Keratinocyte (primary cell): ENCODE measurements at regions not wholly inside any gene's neighbourhood (a gene's known extent, or its start where the extent isn't known, plus 50 kb on each side); places are given as distances from the start of the nearest gene placed in this dataset.
A peak's percentile ranks its signal among the peaks of the same experiment; 100 is the strongest.

ENCODE experiments used
- DNase-seq: peaks from one replicate; pipeline ENCODE4 v3.0.0-alpha.2; 2011; ENCODE audit warnings: low read depth, missing footprints, low spot score
- FAIRE-seq: peaks from 2 replicates; lab custom pipeline; 2011; peaks lifted over from hg19 to GRCh38; lab: Jason Lieb, UNC
- H2AFZ ChIP-seq: 2 replicates; pipeline ENCODE4 v1.6.0; 2012; ENCODE audit warnings: low read length, control low read depth, inconsistent platforms; ENCODE audit not compliant: control insufficient read depth
- H3K27ac ChIP-seq: 2 replicates; pipeline ENCODE4 v1.5.1; 2011; ENCODE audit warnings: low read length; ENCODE audit not compliant: control insufficient read depth, insufficient read depth
- H3K27me3 ChIP-seq: 3 replicates; pipeline ENCODE4 v1.6.0; 2011; ENCODE audit warnings: low read length; ENCODE audit not compliant: control insufficient read depth, insufficient read depth; ENCODE audit errors: extremely low read depth
- H3K36me3 ChIP-seq, 2 experiments: 2 replicates in 1 of 2; 3 replicates in 1 of 2; pipeline ENCODE4 v1.5.1; 2011; ENCODE audit warnings: low read length in 2 of 2, mild to moderate bottlenecking in 1 of 2; ENCODE audit not compliant: control insufficient read depth in 2 of 2, insufficient read depth in 2 of 2; ENCODE audit errors: extremely low read depth in 1 of 2
- H3K4me1 ChIP-seq: 3 replicates; pipeline ENCODE4 v1.5.1; 2011; ENCODE audit warnings: low read length; ENCODE audit not compliant: control insufficient read depth, insufficient read depth; ENCODE audit errors: extremely low read depth
- H3K4me2 ChIP-seq: 3 replicates; pipeline ENCODE4 v1.6.0; 2011; ENCODE audit warnings: low read depth, low read length; ENCODE audit not compliant: control insufficient read depth, insufficient read depth; ENCODE audit errors: extremely low read depth
- H3K4me3 ChIP-seq, 3 experiments: fragments of 200-600 bp in 1 of 3; sonication (generic) in 1 of 3; 2 replicates in 2 of 3; 3 replicates in 1 of 3; pipeline ENCODE4 v1.5.1; 2011 to 2016; ENCODE audit warnings: low read length in 3 of 3, mild to moderate bottlenecking in 3 of 3, control low read depth in 2 of 3, inconsistent platforms in 1 of 3, low read depth in 1 of 3, mixed read lengths in 1 of 3, mixed run types in 1 of 3, moderate library complexity in 1 of 3; ENCODE audit not compliant: control insufficient read depth in 2 of 3, insufficient read depth in 2 of 3; ENCODE audit errors: extremely low read depth in 1 of 3
- H3K79me2 ChIP-seq: 2 replicates; pipeline ENCODE4 v1.6.0; 2012; ENCODE audit warnings: low read length; ENCODE audit not compliant: control insufficient read depth, insufficient read depth
- H3K9ac ChIP-seq: 3 replicates; pipeline ENCODE4 v1.6.0; 2011; ENCODE audit warnings: low read length; ENCODE audit not compliant: control insufficient read depth, insufficient read depth; ENCODE audit errors: extremely low read depth
- H3K9me1 ChIP-seq: 3 replicates; pipeline ENCODE4 v1.6.0; 2011; ENCODE audit warnings: low read length; ENCODE audit not compliant: control insufficient read depth, insufficient read depth; ENCODE audit errors: extremely low read depth
- H3K9me3 ChIP-seq: 2 replicates; pipeline ENCODE4 v1.5.1; 2012; ENCODE audit warnings: low read depth, low read length; ENCODE audit not compliant: control insufficient read depth
- H4K20me1 ChIP-seq: 3 replicates; pipeline ENCODE4 v1.6.0; 2011; ENCODE audit warnings: low read length; ENCODE audit not compliant: control insufficient read depth, insufficient read depth; ENCODE audit errors: extremely low read depth
- CTCF ChIP-seq, 3 experiments: IDR thresholded peaks in 1 of 3; conservative IDR thresholded peaks in 1 of 3; optimal IDR thresholded peaks in 1 of 3; 2 replicates in 2 of 3; 3 replicates in 1 of 3; pipeline versions ENCODE3 to v1.5.1; 2011; ENCODE audit warnings: low read length in 3 of 3, mild to moderate bottlenecking in 3 of 3, moderate library complexity in 2 of 3, control low read depth in 1 of 3, inconsistent platforms in 1 of 3; ENCODE audit not compliant: insufficient read depth in 2 of 3; ENCODE audit errors: extremely low read depth in 1 of 3
- EZH2 ChIP-seq: IDR thresholded peaks from one replicate; pipeline ENCODE4 v1.6.1; 2012; ENCODE audit warnings: inconsistent platforms, mild to moderate bottlenecking, low read length, moderate library complexity
- dilution Hi-C: fragments of 300-500 bp; cut with MboI; formaldehyde crosslinking; loops from one replicate; pipeline ENCODE4 v1.7.0; 2020; ENCODE audit warnings: low sequenced_read_pairs; ENCODE audit not compliant: extremely low pct_ligation_motif_present

DNA sequence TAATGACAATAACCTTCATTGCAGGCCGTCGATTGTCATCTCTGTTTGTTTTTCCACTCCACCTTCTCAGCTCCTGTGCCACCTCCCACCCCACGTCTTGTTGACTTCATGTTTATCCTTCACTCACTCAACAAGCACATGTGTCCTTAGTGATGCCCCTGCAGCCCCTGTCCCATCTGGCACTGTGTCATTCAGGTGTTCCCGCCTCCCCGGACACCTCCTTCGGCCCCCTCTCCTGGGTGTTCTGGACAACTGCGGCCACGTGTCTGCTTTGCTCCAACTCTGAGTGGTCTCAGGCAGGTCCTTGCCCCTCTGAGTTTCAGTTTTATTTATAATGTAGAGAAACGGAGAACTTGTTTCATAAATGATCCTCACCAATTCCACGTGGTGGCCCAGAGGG, 91.0 kb upstream of the COL5A1 start:
- peaks cover 25% of the 10 kb centered on the region for H3K4me1 ChIP-seq
- H4K20me1 ChIP-seq: no peaks in the 10 kb centered on the region
- H3K9ac ChIP-seq: no peak overlapping the region
- no peaks in the 10 kb centered on the region for H3K9me1 ChIP-seq
- TF ChIP-seq CTCF (optimal IDR thresholded peaks at IDR 0.05 in 1 of 3, IDR thresholded peaks at IDR 0.05 in 1 of 3, conservative IDR thresholded peaks at IDR 0.05 in 1 of 3; ENCODE audit: extremely low read depth in 1 of 3, insufficient read depth in 2 of 3, low read length in 3 of 3) (no peak), EZH2 (no peak)
- H3K4me2 ChIP-seq: no peak overlapping the region
- H3K27me3 ChIP-seq: peaks cover 30% of the 10 kb centered on the region
- no peak overlapping the region for H3K4me3 ChIP-seq
- H3K36me3 ChIP-seq: no peaks in the 10 kb centered on the region
- DNase-seq (no peak), FAIRE-seq (no peak)
- H2AFZ ChIP-seq: no peak overlapping the region
- no peak overlapping the region for H3K27ac ChIP-seq
- dilution Hi-C loops: no loop called here
- H3K9me3 ChIP-seq: no peaks in the 10 kb centered on the region
- no peaks in the 10 kb centered on the region for H3K79me2 ChIP-seq

DNA sequence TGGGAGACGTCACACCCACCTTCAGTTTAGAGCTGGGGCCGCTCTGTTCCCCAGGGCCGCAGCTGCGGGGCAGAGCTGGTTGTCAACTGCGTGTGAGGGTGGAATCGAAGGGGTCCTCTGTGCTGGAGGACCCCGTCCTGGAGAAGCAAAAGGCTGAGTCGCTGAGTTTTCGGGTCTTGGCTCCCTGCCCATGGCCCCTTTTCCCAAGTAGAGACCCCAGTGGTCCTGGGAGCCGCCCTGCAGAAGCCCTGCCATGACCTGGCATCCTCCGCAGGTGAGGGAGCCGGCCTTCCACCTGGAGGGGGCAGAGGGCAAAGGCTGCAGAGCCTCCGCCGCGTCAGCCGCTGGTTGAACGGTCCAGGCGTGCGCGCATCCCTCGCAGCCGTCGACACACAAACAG, 90.4 kb upstream of the COL5A1 start:
- Histone ChIP-seq H3K27ac (no peak overlapping the region), H3K9ac (no peak overlapping the region), H3K9me3 (no peaks in the 10 kb centered on the region), H3K79me2 (no peaks in the 10 kb centered on the region), H3K4me1 (peaks cover 25% of the 10 kb centered on the region), H3K4me2 (no peak overlapping the region), H2AFZ (no peak overlapping the region), H4K20me1 (no peaks in the 10 kb centered on the region), H3K4me3 (no peak overlapping the region), H3K27me3 (peaks cover 24% of the 10 kb centered on the region), H3K36me3 (no peaks in the 10 kb centered on the region), H3K9me1 (no peaks in the 10 kb centered on the region)
- no peak for TF ChIP-seq EZH2
- dilution Hi-C loops: no loop called here
- FAIRE-seq (no peak), DNase-seq (no peak)

DNA sequence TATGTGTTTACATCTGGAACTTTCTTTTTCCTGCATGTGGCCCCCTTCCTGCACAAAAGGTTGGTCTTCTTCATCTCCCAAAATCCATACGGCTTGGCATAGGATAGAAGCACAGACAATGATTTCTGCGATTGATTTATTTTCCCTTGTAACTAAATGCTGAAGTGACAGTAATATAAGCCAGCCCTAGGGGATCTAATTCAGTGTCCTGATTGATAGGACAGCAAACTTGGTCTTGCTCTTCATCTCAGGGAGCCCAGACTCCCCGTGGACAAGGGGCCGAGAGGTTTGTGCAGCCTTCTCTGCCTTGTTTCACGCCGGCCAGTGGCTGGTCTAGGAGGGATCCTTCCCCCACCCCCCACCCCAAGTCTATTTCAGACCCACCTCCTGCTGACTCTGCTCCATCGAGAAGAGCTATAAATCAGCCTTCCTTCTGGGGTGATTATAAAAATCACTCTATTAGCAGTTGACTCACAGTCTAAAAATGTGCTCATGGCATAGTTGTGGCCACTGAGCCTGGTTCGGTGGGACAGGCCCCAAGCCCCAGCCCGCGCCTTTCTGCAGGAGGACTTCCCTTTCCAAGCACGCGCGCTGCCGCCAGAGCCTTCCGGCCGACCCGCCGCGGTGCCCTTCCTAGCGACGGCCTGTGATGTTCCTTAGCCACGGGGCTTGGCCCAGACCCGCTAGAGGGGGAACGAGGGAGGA, 89.8 kb upstream of the COL5A1 start:
- H3K4me1 ChIP-seq: peaks cover 25% of the 10 kb centered on the region
- peaks cover 19% of the 10 kb centered on the region for H3K27me3 ChIP-seq
- peak; percentile 32 for FAIRE-seq
- TF ChIP-seq CTCF (optimal IDR thresholded peaks at IDR 0.05 in 1 of 3, IDR thresholded peaks at IDR 0.05 in 1 of 3, conservative IDR thresholded peaks at IDR 0.05 in 1 of 3; ENCODE audit: extremely low read depth in 1 of 3, insufficient read depth in 2 of 3, low read length in 3 of 3) (no peak), EZH2 (no peak)
- no peaks in the 10 kb centered on the region for H3K36me3 ChIP-seq
- dilution Hi-C loops: no loop called here
- peak overlapping the region; percentile 48 for H3K4me2 ChIP-seq
- H3K9ac ChIP-seq: no peak overlapping the region
- H3K9me3 ChIP-seq: no peaks in the 10 kb centered on the region
- no peaks in the 10 kb centered on the region for H4K20me1 ChIP-seq
- peak overlapping the region in 1 of 3 experiments; percentile 19 for H3K4me3 ChIP-seq
- no peaks in the 10 kb centered on the region for H3K79me2 ChIP-seq
- H2AFZ ChIP-seq: peak overlapping the region; percentile 53
- peak; percentile 21 for DNase-seq
- no peak overlapping the region for H3K27ac ChIP-seq
- no peaks in the 10 kb centered on the region for H3K9me1 ChIP-seq
